H54 (cell line): ENCODE measurements at regions not wholly inside any gene's neighbourhood (a gene's known extent, or its start where the extent isn't known, plus 50 kb on each side); places are given as distances from the start of the nearest gene placed in this dataset.

Source experiments
- DNase-seq: peaks from one replicate; pipeline ENCODE4 v3.0.0; 2011; ENCODE audit warnings: low spot score, mixed read lengths; ENCODE audit not compliant: insufficient read length
- FAIRE-seq: peaks from 3 replicates; lab custom pipeline; 2011; peaks lifted over from hg19 to GRCh38; lab: Jason Lieb, UNC
- POLR2A ChIP-seq: IDR thresholded peaks from 2 replicates; pipeline ENCODE4 v1.6.1; 2011; ENCODE audit warnings: low read depth, mild to moderate bottlenecking, low read length

DNA sequence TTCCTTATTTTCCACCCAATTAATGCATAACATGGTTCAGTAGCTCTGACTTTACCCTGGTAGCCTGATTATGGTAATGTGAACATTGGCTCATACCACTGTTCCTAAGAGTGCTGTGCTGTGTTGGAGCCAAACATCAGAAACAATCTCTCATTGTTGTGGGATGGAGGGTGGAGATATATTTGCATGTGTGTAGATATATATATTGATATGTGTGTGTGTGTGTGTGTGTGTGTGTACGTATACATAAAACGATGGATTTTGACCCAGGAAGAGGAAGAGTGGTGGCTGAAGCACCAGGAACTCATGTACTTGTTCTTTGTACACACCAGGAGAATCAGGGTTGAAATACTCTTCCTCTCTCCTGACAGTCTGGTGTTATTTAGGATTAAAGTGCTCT is 247.7 kb downstream of the IL15 start:
- DNase-seq (no peak), FAIRE-seq (no peak)
- no peak for TF ChIP-seq POLR2A

DNA sequence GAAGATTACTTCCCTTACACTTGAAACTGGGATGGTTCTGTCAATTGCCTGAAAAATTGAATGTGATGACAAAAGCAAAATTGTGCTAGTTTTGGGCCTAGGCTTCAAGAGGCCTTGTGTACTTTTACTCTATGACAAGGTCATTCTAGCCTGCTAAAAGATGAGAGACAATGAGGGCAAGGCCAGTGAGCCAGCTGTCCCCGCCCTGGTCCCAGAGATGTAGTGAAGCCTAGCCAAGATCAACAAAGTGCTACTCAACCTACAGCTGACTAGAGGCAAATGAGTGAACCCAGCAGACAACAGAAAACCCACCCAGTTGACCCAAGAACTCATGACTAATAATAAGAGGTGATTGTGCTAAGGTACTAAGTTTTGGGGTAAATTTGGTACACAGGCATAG is 248.7 kb downstream of the IL15 start:
- no peak for TF ChIP-seq POLR2A
- no peak for DNase-seq
- FAIRE-seq = no peak

DNA sequence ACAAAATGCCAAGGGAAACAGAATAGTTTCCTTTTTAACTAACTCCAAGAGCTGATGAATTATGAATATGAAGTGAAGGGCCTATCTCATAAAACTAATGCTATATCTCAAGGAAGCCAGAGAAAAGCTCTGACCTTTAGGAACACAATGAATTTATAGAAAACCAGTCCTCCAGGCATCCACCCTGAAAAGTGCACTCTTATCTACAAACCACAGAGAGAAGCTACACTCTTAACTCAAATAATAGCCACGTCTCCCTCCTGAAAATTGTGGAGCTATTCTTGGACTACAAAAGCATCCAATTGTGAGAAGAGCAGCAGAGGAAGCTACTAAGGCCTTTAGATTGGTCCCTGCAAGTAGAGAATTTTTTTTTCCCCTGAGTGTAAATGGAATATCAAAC is 253.9 kb downstream of the IL15 start:
- no peak for FAIRE-seq
- no peak for TF ChIP-seq POLR2A
- DNase-seq = no peak

DNA sequence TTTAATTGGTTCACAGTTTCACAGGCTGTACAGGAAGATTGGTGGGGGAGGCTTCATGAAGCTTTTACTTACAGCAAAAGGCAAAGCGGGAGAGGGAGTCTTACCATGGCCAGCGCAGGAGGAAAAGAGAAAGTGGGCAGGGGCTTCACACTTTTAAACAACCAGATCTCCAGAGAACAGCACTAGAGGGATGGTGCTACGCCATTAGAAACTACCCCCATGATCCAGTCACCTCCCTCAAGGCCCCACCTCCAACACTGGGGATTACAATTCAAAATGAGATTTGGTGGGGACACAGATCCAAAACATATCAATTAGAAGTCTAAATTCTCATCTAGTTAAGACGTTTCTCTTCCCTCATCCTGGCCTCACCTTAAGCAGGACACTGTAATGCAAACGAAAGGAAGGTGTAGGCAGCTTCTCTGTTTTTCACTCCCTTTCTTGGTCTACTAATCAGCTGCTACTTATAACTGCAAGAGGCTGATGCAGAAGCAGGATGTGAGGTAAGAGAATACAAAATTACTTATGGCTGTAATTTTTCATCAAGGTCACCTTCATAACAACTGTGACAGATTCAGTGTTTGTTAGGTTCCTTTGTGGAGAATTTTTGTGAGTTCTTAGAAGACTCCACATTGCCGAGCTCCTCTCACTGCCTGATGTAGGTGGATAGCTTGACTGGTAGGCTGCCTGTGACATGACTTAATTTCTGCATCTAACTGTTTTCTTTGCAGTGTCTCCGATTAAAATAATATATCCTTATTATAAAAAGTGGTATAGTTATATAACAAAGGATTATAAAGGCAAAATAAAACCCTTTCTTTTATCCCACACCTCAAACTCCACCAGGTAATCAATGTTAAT is 255.1 kb downstream of the IL15 start:
- FAIRE-seq (no peak), DNase-seq (no peak)
- TF ChIP-seq POLR2A = no peak

DNA sequence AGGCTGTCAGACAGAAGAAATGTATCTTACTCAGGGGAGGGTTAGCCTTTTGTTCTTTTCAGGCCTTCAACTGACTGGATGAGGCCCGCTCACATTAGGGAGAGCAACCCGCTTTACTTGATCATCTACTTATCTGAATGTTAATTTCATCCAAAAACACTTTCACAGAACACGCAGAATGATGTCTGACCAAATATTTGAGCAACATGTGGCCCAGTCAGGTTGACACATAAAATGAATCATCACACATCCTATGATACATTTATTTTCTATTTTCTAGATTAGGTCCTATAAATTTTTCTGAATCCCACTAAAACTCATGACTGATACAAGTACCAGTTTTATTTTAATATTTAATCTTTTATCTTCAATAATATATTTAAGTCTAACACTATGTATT is 260.3 kb downstream of the IL15 start:
- no peak for TF ChIP-seq POLR2A
- no peak for FAIRE-seq
- no peak for DNase-seq

DNA sequence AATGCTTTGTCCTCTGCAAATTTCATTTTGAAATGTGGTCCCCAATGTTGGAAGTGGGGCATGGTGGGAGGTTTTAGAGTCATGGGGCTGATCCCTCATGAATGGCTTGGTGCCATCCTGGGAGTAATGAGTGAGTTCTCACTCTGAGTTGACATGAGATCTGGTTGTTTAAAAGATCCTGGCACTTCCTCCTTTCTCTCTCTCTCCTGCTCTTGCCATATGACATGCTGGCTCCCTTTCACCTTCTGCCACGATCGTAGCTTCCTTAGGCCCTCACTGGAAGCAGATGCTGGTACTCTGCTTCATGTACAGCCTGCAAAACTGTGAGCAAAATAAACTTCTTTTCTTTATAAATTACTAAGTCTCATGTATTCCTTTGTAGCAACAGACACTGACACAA is 262.0 kb downstream of the IL15 start:
- DNase-seq (no peak), FAIRE-seq (no peak)
- no peak for TF ChIP-seq POLR2A

DNA sequence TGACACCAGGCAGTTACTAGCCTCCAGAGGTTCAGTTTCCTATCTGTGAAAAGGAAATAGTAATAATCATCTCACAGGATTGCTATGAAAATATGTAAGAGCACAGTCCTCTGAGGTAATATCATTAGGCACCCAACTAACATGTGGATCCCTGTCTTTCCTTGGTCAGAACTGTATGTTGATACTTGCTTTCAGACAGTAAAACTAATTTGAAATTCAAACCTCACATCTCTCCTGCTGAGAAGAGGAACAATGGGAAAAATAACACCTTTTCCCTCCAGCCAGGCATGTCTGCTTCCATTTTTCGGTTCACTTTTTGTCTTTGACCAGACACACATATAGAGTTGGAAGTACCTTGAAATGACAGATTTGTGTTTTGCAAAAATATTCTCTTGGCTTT is 262.7 kb downstream of the IL15 start:
- TF ChIP-seq POLR2A = no peak
- DNase-seq (no peak), FAIRE-seq (no peak)

DNA sequence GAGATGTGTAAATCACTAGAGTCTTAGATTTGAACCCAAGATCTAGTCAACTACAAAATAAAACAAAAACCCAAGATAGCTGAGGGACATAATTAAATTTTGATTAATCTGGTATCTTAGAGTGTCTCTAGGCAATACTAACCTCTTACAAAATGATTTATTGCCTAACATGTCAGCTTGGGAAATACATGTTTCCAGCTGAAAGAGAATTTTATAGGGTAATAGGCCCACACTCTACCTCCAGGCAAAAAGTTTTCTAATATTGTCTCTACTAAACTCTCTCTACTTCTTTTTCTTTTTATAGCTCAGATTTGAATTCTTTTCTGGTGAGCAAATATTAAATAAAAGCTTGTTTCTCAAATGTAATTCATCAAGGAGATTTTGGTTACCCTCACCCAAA is 263.2 kb downstream of the IL15 start:
- DNase-seq = no peak
- no peak for FAIRE-seq
- no peak for TF ChIP-seq POLR2A

DNA sequence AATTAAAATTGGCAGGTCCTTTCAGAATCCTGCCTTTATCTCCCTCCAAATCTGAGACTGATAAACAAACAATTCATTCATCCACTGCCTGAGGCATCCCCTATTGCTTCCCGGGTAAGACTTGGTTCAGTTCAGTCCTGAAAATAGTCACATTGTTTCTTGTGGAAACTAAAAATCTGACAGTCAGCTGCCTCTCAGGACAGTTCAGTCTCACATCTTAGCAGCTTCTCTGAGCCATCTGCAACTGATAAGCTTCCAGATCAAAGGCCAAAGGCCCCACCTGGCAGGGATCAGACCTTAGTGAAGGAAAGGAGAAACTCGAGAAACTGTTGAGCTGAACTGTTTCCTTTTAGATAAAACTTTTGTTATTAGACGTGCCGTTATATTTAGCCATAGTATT is 264.5 kb downstream of the IL15 start:
- no peak for TF ChIP-seq POLR2A
- no peak for DNase-seq
- no peak for FAIRE-seq

DNA sequence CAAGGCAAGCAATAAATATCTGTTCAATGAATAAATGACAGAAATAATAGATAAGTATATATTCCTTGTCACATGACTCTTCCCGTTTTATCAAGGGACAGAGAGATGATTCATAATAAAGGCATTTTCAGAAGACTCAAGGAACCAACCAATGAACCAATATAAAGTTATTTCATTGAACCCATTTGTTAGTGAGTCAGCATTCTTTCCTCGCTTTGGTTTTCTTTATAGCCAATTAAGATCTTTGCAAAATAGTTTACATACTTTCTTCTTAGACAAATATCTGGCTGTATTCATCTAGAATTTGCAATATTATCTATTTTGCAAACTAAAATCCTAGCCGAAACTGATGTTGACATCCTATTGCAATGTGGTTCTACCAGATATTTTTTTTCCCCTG is 269.4 kb downstream of the IL15 start:
- no peak for DNase-seq
- no peak for FAIRE-seq
- TF ChIP-seq POLR2A = no peak

DNA sequence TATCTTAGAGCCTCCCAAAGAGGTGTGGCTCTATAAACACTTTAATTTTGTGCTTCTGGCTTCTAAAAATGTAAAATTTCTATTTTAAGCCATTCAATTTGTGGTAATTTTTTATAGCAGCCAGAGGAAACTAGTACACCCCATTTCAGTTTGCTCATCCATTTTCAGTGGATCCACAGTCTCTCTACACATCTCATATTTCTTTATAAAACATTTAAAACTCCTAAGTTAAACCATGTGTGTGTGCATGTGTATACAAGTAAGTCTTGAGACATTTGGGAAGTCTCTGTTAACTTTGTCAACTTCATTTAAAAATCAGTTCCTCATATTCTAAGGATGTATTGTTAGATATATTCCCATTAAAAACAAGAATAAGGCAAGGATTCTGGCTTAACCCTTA is 273.2 kb downstream of the IL15 start:
- DNase-seq (no peak), FAIRE-seq (no peak)
- no peak for TF ChIP-seq POLR2A

DNA sequence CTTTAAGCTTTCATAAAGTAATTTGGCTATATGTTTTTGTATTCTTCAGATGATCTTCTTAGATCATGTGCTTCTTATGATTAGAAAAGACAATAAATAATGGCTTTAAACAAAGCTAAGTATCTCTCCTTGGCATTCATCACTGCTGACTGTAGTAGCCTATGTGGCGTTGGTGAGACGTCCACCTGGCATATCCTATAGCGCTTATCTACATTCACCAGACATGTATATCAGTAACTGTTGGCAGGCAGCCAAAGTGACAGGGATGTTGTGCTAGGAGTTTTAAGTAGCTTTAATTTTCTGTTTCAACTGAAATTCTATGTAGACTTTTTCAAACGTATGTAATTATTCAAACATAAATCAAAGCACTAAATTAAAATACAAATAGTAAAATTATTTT is 276.4 kb downstream of the IL15 start:
- no peak for DNase-seq
- no peak for FAIRE-seq
- TF ChIP-seq POLR2A = no peak

DNA sequence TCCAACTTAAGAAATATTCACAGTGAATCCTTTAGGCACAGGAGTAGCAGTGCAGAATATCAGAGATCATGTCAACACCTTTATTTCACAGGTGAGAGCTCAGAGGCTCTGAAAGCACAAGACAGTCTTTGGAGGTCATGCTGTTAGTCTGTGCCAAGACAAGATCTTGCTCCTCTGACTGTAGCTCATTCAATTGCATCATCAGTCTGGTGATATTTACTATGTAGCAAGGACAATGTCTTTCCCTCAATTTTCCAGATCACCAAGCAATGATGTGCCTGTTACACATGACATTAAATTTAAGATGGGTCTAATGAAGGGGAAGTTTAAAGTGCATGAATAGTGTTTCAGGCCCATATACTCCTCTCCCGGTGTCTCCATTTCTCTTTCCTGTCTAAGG is 277.5 kb downstream of the IL15 start:
- TF ChIP-seq POLR2A = no peak
- FAIRE-seq (no peak), DNase-seq (no peak)

DNA sequence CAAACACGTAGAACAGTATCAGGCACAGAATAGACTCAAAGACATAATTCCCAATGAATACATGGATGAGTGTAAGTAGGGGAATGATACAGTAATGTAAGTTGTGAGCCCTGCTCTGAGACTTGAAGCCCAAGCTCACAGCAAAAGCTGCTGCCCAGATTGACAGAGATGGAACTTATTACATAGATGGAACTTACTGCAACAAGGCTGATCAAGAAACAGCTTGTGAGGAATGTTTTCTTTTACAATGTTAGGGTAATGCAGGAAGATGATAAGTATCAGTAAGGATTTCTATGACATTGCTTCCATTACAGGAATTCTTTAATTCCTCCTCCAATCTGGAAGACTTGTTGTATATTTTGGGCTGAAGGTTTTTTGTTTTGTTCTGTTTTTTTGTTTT is 278.4 kb downstream of the IL15 start:
- no peak for TF ChIP-seq POLR2A
- FAIRE-seq (no peak), DNase-seq (no peak)

DNA sequence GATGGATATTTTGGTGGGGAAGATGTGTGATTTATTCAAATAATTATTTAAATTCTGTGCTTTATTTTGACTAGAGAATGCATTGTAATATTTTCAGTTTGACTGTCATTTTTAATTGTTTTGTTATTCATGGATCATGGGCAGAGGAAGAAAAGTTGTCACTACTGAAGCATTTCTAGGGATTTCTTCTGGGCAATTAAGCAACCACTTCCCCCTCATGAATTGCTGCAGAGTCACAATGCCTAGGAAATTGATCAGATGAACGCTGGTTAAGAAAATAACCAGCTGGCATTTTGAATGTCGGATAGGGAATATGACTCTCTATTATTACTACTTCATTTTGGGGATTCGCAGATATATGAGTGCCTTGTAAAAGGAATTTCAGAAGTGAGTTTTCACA is 283.3 kb downstream of the IL15 start:
- TF ChIP-seq POLR2A = no peak
- FAIRE-seq (no peak), DNase-seq (no peak)
